D721Med (cell line): ENCODE measurements at regions not wholly inside any gene's neighbourhood (a gene's known extent, or its start where the extent isn't known, plus 50 kb on each side); places are given as distances from the start of the nearest gene placed in this dataset.

Experiments used
- DNase-seq: peaks from one replicate; pipeline ENCODE4 v3.0.0; 2011; ENCODE audit warnings: low spot score; ENCODE audit not compliant: insufficient read length
- FAIRE-seq: peaks from 2 replicates; lab custom pipeline; 2011; peaks lifted over from hg19 to GRCh38; lab: Jason Lieb, UNC
- TF ChIP-seq, protein P1 (sequence below): IDR thresholded peaks from 2 replicates; pipeline ENCODE4 v1.5.1; 2012; ENCODE audit warnings: mild to moderate bottlenecking, control low read depth; ENCODE audit not compliant: insufficient read depth; ENCODE audit errors: missing control alignments

GRCh38 chr2:199015072-199015471 lies 442.7 kb downstream of the SATB2 start:
- no peak for FAIRE-seq
- TF ChIP-seq, protein P1, sequence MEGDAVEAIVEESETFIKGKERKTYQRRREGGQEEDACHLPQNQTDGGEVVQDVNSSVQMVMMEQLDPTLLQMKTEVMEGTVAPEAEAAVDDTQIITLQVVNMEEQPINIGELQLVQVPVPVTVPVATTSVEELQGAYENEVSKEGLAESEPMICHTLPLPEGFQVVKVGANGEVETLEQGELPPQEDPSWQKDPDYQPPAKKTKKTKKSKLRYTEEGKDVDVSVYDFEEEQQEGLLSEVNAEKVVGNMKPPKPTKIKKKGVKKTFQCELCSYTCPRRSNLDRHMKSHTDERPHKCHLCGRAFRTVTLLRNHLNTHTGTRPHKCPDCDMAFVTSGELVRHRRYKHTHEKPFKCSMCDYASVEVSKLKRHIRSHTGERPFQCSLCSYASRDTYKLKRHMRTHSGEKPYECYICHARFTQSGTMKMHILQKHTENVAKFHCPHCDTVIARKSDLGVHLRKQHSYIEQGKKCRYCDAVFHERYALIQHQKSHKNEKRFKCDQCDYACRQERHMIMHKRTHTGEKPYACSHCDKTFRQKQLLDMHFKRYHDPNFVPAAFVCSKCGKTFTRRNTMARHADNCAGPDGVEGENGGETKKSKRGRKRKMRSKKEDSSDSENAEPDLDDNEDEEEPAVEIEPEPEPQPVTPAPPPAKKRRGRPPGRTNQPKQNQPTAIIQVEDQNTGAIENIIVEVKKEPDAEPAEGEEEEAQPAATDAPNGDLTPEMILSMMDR = no peak
- DNase-seq = no peak

DNA sequence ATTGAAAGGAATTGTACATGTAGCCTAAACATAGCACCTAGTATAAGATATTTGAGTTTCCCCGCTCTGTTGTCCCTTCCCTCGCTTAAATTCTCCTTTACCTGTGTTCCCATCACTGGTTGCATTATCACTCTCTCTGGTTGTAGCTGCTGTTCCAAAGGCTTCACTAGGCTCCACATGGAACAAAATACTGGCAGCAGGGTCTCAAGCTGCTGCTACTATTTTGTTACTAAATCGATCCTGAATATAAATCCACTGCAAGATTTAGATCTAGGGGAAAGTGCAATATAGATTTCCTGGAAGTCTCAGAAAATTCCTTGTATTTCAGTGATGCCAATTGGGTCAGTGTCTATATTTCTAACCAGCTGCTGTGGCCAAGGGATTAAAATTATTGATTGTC lies 443.5 kb downstream of the SATB2 start:
- FAIRE-seq (no peak), DNase-seq (no peak)
- TF ChIP-seq, protein P1 = no peak

GRCh38 chr2:199011908-199012307 lies 445.8 kb downstream of the SATB2 start:
- TF ChIP-seq, protein P1 = no peak
- DNase-seq (no peak), FAIRE-seq (no peak)

DNA sequence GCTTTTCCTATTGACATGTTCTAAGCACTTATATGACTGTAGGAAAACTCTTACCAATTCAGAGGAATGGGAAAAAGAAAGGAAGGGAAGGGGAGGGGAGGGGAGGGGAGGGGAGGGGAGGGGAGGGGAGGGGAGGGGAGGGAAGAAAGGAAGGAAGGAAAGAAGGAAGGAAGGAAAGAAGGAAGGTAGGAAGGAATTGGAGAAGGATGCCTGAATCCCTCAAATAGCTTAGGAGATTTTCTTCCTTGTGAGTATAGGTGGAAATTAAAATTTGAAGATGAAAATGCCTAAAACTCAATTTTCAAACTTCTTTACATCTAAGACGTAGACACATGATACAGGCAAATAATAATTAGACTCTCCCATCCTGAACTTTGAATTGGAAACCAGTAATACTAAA lies 463.1 kb downstream of the SATB2 start:
- TF ChIP-seq, protein P1 = no peak
- FAIRE-seq = no peak
- no peak for DNase-seq

DNA sequence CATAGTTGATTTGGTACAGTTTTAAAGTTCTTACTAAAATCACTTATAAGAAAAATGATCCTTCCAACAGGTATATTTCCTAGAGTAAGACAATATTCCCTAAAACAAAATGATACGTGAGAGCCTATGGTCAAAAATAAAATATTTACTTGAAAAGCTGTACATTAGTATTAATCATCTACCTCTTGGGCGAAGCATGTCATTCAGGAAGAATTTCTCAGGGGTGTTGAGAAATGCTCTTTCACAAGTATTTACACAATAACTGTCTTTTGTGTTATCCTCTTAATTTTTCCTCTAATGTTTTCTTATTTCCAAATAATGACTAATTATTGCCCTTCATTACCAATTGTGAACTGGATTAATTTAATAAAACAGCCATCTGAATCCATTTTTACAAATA lies 466.3 kb downstream of the SATB2 start:
- DNase-seq (no peak), FAIRE-seq (no peak)

DNA sequence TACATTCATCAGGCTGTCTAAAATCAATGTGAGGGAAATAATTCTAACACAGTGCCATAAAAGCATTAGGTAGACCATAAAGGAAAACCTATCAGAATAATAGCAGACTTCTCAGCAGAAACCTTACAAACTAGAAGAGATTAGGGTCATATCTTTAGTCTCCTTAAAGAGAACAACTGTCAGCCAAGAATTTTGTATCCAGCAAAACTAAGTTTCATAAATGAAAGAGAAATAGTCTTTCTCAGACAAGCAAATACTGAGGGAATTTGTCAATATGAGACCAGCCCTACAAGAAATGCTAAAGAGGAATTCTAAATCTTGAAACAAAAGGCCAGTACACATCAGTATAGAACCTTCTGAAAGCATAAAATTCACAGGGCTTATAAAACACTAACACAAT lies 482.0 kb downstream of the SATB2 start:
- no peak for FAIRE-seq
- DNase-seq = no peak

More for the DNA sequence above, 466.3 kb downstream of the SATB2 start:
- TF ChIP-seq, protein P1 = no peak

GRCh38 chr2:198973785-198974184 lies 484.0 kb downstream of the SATB2 start:
- FAIRE-seq (no peak), DNase-seq (no peak)
- TF ChIP-seq, protein P1 = no peak

More for the DNA sequence above, 482.0 kb downstream of the SATB2 start:
- TF ChIP-seq, protein P1 = no peak
